HEK293 (cell line): ENCODE measurements at regions not wholly inside any gene's neighbourhood (a gene's known extent, or its start where the extent isn't known, plus 50 kb on each side); places are given as distances from the start of the nearest gene placed in this dataset.

Experiments
- CTCF ChIA-PET: fragments of 350-600 bp; formaldehyde crosslinking; extraction: SDS; loops from one replicate; lab custom pipeline; 2021; ENCODE audit warnings: antibody characterized with exemption; lab: Yijun Ruan, JAX
- POLR2A ChIA-PET: fragments of 300-600 bp; formaldehyde crosslinking; extraction: SDS; loops from one replicate; lab custom pipeline; 2020; ENCODE audit warnings: antibody characterized with exemption, inconsistent platforms; lab: Yijun Ruan, JAX
- H3K27ac ChIP-seq: fragments of 200-500 bp; sonication (Bioruptor generic); 2 replicates; pipeline ENCODE4 v1.5.1; 2014; ENCODE audit warnings: low read depth, low read length, control low read depth, inconsistent platforms; ENCODE audit errors: extremely low read depth
- H3K36me3 ChIP-seq, 2 experiments: fragments of 200-500 bp in 1 of 2; sonication (Bioruptor generic) in 1 of 2; 1 replicate in 1 of 2; 2 replicates in 1 of 2; pipeline ENCODE4 v1.5.1; 2014 to 2017; ENCODE audit warnings: inconsistent platforms in 2 of 2, low read length in 2 of 2; ENCODE audit not compliant: control insufficient read depth in 2 of 2, insufficient read depth in 1 of 2
- H3K4me1 ChIP-seq: fragments of 200-500 bp; sonication (Bioruptor generic); 2 replicates; pipeline ENCODE4 v1.5.1; 2014; ENCODE audit warnings: mild to moderate bottlenecking, low read length, inconsistent platforms; ENCODE audit not compliant: control insufficient read depth, insufficient read depth
- H3K4me3 ChIP-seq: 2 replicates; pipeline ENCODE4 v1.5.1; 2011; ENCODE audit warnings: low read depth, mild to moderate bottlenecking, control low read depth, low read length, moderate library complexity
- H3K9me3 ChIP-seq: fragments of 200-500 bp; sonication (Bioruptor generic); 2 replicates; pipeline ENCODE4 v1.5.1; 2014; ENCODE audit warnings: low read depth, low read length, inconsistent platforms; ENCODE audit not compliant: control insufficient read depth, insufficient read depth
- KLF10 ChIP-seq: fragments of 450-650 bp; IDR thresholded peaks from 2 replicates; pipeline ENCODE4 v1.5.1; 2018; ENCODE audit warnings: missing biosample characterization, mild to moderate bottlenecking, missing genetic modification characterization
- MZF1 ChIP-seq: fragments of 450-650 bp; formaldehyde crosslinking; IDR thresholded peaks from 2 replicates; pipeline ENCODE4 v1.5.1; 2017; ENCODE audit warnings: missing biosample characterization, missing genetic modification characterization, borderline replicate concordance
- TCF7L2 ChIP-seq: IDR thresholded peaks from 2 replicates; pipeline ENCODE4 v1.6.1; 2011; ENCODE audit warnings: low read depth, mild to moderate bottlenecking, inconsistent platforms, low read length, moderate library complexity, borderline replicate concordance
- ZBTB17 ChIP-seq: fragments of 450-650 bp; formaldehyde crosslinking; IDR thresholded peaks from 2 replicates; pipeline ENCODE4 v1.5.1; 2016; ENCODE audit warnings: missing biosample characterization, missing genetic modification characterization
- ZFP41 ChIP-seq: fragments of 450-650 bp; formaldehyde crosslinking; IDR thresholded peaks from 2 replicates; pipeline ENCODE4 v1.5.1; 2016; ENCODE audit warnings: missing biosample characterization, missing genetic modification characterization, borderline replicate concordance
- ZNF133 ChIP-seq: fragments of 450-650 bp; formaldehyde crosslinking; IDR thresholded peaks from 2 replicates; pipeline ENCODE4 v1.5.1; 2016; ENCODE audit warnings: missing biosample characterization, missing genetic modification characterization
- ZNF157 ChIP-seq: fragments of 450-650 bp; formaldehyde crosslinking; IDR thresholded peaks from 2 replicates; pipeline ENCODE4 v1.5.1; 2016; ENCODE audit warnings: missing biosample characterization, missing genetic modification characterization
- ZNF175 ChIP-seq: fragments of 450-650 bp; formaldehyde crosslinking; IDR thresholded peaks from 2 replicates; pipeline ENCODE4 v1.5.1; 2016; ENCODE audit warnings: missing biosample characterization, missing genetic modification characterization
- ZNF24 ChIP-seq: fragments of 450-650 bp; formaldehyde crosslinking; IDR thresholded peaks from 2 replicates; pipeline ENCODE4 v1.5.1; 2016; ENCODE audit warnings: missing biosample characterization, missing genetic modification characterization
- ZNF341 ChIP-seq: fragments of 450-650 bp; formaldehyde crosslinking; IDR thresholded peaks from 2 replicates; pipeline ENCODE4; 2016; ENCODE audit warnings: low read depth, missing biosample characterization, missing genetic modification characterization
- ZNF394 ChIP-seq: fragments of 450-650 bp; formaldehyde crosslinking; IDR thresholded peaks from 2 replicates; pipeline ENCODE4 v1.5.1; 2016; ENCODE audit warnings: missing biosample characterization, missing genetic modification characterization, mild to moderate bottlenecking, moderate library complexity, borderline replicate concordance
- ZNF426 ChIP-seq: fragments of 450-650 bp; formaldehyde crosslinking; IDR thresholded peaks from 2 replicates; pipeline ENCODE4 v1.5.1; 2017; ENCODE audit warnings: missing biosample characterization, missing genetic modification characterization, mild to moderate bottlenecking, inconsistent platforms, moderate library complexity
- ZNF473 ChIP-seq: fragments of 450-650 bp; formaldehyde crosslinking; IDR thresholded peaks from 2 replicates; pipeline ENCODE4 v1.5.1; 2017; ENCODE audit warnings: missing biosample characterization, missing genetic modification characterization
- ZNF664 ChIP-seq: fragments of 450-650 bp; formaldehyde crosslinking; IDR thresholded peaks from 2 replicates; pipeline ENCODE4 v1.5.1; 2016; ENCODE audit warnings: missing biosample characterization, missing genetic modification characterization
- ZNF843 ChIP-seq: fragments of 450-650 bp; formaldehyde crosslinking; IDR thresholded peaks from 2 replicates; pipeline ENCODE4 v1.5.1; 2016; ENCODE audit warnings: missing biosample characterization, missing genetic modification characterization
- TF ChIP-seq, protein P1 (sequence below): fragments of 450-650 bp; formaldehyde crosslinking; IDR thresholded peaks from 2 replicates; pipeline ENCODE4 v1.5.0; 2017; ENCODE audit warnings: missing biosample characterization, missing genetic modification characterization, borderline replicate concordance
- TF ChIP-seq, protein P2 (sequence below): fragments of 450-650 bp; formaldehyde crosslinking; IDR thresholded peaks from 2 replicates; pipeline ENCODE4 v1.5.1; 2017; ENCODE audit warnings: missing biosample characterization, missing genetic modification characterization
- TF ChIP-seq, protein P3 (sequence below): fragments of 450-650 bp; formaldehyde crosslinking; IDR thresholded peaks from 2 replicates; pipeline ENCODE4 v1.5.1; 2016; ENCODE audit warnings: missing biosample characterization, missing genetic modification characterization, low read depth

DNA sequence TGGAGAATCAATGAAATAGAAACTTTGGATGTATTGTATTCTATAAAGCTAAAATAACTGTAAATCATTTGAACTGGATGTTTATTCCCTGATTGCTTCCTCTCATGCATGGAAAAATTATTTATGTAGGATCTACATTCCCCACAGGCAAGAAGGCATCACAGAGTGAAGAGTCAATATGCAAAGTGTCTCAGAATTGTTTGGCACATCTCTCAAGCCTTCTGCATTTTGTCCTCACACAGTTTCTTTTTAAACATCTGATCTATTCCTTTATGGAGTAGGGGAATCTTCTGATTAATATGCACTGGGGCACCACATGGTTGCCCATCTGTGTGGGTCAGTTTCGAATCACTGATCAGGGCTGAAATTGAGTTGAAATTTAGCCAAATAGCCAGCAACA, 465.4 kb downstream of the ZNF804A start:
- ChIA-PET POLR2A (no interaction called here), CTCF (no interaction called here)
- Histone ChIP-seq H3K4me1 (no peaks in the 10 kb centered on the region), H3K27ac (no peak overlapping the region), H3K9me3 (no peaks in the 10 kb centered on the region), H3K4me3 (no peak overlapping the region), H3K36me3 (no peaks in the 10 kb centered on the region)
- TF ChIP-seq, protein P1, sequence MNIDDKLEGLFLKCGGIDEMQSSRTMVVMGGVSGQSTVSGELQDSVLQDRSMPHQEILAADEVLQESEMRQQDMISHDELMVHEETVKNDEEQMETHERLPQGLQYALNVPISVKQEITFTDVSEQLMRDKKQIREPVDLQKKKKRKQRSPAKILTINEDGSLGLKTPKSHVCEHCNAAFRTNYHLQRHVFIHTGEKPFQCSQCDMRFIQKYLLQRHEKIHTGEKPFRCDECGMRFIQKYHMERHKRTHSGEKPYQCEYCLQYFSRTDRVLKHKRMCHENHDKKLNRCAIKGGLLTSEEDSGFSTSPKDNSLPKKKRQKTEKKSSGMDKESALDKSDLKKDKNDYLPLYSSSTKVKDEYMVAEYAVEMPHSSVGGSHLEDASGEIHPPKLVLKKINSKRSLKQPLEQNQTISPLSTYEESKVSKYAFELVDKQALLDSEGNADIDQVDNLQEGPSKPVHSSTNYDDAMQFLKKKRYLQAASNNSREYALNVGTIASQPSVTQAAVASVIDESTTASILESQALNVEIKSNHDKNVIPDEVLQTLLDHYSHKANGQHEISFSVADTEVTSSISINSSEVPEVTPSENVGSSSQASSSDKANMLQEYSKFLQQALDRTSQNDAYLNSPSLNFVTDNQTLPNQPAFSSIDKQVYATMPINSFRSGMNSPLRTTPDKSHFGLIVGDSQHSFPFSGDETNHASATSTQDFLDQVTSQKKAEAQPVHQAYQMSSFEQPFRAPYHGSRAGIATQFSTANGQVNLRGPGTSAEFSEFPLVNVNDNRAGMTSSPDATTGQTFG (tag by site-specific recombination): no peak
- TF ChIP-seq ZNF133 (tag by site-specific recombination): no peak
- TF ChIP-seq ZNF24 (tag by site-specific recombination): no peak
- no peak for TF ChIP-seq ZNF664 (tag by site-specific recombination)
- TF ChIP-seq, protein P2, sequence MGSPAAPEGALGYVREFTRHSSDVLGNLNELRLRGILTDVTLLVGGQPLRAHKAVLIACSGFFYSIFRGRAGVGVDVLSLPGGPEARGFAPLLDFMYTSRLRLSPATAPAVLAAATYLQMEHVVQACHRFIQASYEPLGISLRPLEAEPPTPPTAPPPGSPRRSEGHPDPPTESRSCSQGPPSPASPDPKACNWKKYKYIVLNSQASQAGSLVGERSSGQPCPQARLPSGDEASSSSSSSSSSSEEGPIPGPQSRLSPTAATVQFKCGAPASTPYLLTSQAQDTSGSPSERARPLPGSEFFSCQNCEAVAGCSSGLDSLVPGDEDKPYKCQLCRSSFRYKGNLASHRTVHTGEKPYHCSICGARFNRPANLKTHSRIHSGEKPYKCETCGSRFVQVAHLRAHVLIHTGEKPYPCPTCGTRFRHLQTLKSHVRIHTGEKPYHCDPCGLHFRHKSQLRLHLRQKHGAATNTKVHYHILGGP (tag by site-specific recombination): no peak
- TF ChIP-seq MZF1 (tag by site-specific recombination): no peak
- TF ChIP-seq ZNF426 (tag by site-specific recombination): no peak
- no peak for TF ChIP-seq ZNF473 (tag by site-specific recombination)
- TF ChIP-seq TCF7L2: no peak
- no peak for TF ChIP-seq ZBTB17

DNA sequence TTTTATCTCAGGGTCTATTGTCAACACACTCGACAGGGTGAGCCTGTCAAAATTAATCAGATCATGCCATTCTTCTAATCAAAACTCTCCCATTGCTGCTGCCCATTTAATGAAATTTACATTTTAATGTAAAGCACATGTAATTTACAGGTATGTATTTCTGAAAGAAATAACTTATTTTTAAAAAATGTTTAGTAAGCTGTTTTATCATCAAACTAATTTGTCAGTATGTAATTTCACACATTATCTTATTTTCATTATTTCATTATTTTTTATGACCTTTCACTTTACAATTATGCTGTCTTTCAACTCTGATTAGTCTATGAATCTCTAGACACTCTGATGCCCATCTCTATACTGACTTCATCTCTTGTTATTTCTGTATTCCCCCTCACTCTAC, 467.8 kb downstream of the ZNF804A start:
- TF ChIP-seq ZNF394 (tag by site-specific recombination) (no peak), ZNF157 (tag by site-specific recombination) (no peak), KLF10 (tag by site-specific recombination) (no peak), ZNF175 (tag by site-specific recombination) (no peak), ZNF843 (tag by site-specific recombination) (no peak), ZFP41 (tag by site-specific recombination) (no peak)
- TF ChIP-seq, protein P3, sequence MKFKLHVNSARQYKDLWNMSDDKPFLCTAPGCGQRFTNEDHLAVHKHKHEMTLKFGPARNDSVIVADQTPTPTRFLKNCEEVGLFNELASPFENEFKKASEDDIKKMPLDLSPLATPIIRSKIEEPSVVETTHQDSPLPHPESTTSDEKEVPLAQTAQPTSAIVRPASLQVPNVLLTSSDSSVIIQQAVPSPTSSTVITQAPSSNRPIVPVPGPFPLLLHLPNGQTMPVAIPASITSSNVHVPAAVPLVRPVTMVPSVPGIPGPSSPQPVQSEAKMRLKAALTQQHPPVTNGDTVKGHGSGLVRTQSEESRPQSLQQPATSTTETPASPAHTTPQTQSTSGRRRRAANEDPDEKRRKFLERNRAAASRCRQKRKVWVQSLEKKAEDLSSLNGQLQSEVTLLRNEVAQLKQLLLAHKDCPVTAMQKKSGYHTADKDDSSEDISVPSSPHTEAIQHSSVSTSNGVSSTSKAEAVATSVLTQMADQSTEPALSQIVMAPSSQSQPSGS: no peak
- Histone ChIP-seq H3K27ac (no peak overlapping the region), H3K9me3 (no peaks in the 10 kb centered on the region), H3K36me3 (no peaks in the 10 kb centered on the region), H3K4me1 (no peaks in the 10 kb centered on the region), H3K4me3 (no peak overlapping the region)
- ChIA-PET POLR2A (no interaction called here), CTCF (no interaction called here)

DNA sequence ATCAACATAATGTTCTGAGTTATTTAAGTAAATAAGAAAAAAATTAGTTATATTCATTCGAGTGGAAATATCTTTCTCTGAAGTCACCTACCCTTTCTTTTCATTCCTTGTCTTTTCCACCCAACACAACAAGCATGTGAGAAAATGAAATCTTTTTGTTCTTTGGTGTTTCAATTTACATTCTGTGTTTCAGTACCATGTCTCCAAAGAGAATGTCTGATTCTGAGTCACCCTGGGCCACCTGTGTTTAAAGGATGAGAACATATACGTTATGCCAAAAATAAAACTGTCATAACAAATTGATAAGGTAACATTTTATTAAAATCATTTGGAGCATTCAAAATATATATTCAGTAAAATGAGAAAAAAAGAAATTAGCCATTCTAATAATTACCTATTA, 470.8 kb downstream of the ZNF804A start:
- H3K4me1 ChIP-seq: no peaks in the 10 kb centered on the region
- no peaks in the 10 kb centered on the region for H3K9me3 ChIP-seq
- H3K36me3 ChIP-seq: no peaks in the 10 kb centered on the region
- no peak overlapping the region for H3K27ac ChIP-seq
- no peak overlapping the region for H3K4me3 ChIP-seq
- CTCF ChIA-PET: no interaction called here
- TF ChIP-seq ZNF341 (tag by site-specific recombination) (no peak), ZNF473 (tag by site-specific recombination) (no peak)
- TF ChIP-seq, protein P1 (tag by site-specific recombination): no peak
- TF ChIP-seq, all 188 proteins: peak for 0
- POLR2A ChIA-PET: no interaction called here
